ENCODE measurements at regions not wholly inside any gene's neighbourhood (a gene's known extent, or its start where the extent isn't known, plus 50 kb on each side); places are given as distances from the start of the nearest gene placed in this dataset.

DNA sequence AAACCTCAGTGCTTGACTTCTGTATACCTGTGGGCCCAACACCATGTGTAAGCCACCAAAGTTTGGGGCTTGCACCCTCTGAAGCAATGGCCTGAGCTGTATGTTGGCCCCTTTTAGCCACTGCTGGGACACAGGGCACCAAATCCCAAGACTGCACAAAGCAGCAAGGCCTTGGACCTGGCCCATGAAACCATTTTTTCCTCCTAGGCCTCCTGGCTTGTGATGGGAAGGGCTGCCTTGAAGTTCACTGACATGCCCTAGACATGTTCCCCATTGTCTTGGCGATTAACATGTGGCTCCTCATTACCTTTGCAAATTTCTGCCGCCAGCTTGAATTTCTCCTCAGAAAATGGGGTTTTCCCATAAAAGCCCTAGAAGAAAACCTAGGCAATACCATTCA, 345.5 kb downstream of the MLLT3 start:
- no peak overlapping the region for H3K27ac ChIP-seq
- TF ChIP-seq ZFX (IDR thresholded peaks at IDR 0.05; ENCODE audit: borderline replicate concordance): no peak
- TF ChIP-seq, protein P1, sequence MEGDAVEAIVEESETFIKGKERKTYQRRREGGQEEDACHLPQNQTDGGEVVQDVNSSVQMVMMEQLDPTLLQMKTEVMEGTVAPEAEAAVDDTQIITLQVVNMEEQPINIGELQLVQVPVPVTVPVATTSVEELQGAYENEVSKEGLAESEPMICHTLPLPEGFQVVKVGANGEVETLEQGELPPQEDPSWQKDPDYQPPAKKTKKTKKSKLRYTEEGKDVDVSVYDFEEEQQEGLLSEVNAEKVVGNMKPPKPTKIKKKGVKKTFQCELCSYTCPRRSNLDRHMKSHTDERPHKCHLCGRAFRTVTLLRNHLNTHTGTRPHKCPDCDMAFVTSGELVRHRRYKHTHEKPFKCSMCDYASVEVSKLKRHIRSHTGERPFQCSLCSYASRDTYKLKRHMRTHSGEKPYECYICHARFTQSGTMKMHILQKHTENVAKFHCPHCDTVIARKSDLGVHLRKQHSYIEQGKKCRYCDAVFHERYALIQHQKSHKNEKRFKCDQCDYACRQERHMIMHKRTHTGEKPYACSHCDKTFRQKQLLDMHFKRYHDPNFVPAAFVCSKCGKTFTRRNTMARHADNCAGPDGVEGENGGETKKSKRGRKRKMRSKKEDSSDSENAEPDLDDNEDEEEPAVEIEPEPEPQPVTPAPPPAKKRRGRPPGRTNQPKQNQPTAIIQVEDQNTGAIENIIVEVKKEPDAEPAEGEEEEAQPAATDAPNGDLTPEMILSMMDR (IDR thresholded peaks at IDR 0.05): no peak

DNA sequence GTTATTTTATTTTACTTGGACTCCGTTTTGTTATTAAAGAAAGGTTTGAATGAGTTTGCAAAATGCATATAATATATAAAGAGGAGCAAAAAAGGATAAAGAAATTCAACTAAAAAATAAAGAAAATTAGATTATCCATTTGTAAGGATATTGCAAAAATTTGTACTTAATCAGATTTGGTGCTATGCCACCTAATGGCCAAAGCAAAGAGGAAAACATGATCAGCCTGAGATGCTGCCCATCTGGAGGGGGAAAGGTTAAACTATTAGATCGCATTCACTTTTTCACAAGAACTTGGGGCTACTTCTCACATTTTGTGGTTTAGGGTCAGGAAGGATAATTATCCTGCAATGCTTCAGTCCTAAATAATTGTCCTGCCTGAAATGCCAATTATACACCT, 350.6 kb downstream of the MLLT3 start:
- TF ChIP-seq, protein P1 (IDR thresholded peaks at IDR 0.05): 0 out of 2 replicates have a peak, but pooled peaks have one; percentile 11
- TF ChIP-seq ZFX (IDR thresholded peaks at IDR 0.05; ENCODE audit: borderline replicate concordance): no peak
- no peak overlapping the region for H3K27ac ChIP-seq

DNA sequence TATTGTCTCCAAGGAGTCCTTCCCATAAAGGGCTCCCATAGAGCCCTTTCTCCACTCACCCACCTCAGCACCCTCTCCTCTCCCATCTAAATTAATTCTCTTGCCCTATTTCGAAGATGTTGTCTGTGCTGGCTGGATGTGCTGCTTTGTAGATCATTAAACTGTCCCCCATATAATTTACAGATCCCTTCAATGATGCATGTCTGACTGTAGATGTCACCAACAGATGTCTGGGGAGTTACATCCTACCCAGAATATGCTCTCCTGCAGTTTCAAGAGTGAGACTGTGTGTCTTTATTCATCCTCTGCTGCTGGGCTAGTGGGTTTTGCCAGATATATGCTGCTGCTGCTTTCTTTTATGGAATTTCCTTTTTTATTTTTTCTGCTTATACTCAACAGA, 351.2 kb downstream of the MLLT3 start:
- no peak overlapping the region for H3K27ac ChIP-seq
- TF ChIP-seq, protein P1 (IDR thresholded peaks at IDR 0.05): no peak
- TF ChIP-seq ZFX (IDR thresholded peaks at IDR 0.05; ENCODE audit: borderline replicate concordance): no peak

DNA sequence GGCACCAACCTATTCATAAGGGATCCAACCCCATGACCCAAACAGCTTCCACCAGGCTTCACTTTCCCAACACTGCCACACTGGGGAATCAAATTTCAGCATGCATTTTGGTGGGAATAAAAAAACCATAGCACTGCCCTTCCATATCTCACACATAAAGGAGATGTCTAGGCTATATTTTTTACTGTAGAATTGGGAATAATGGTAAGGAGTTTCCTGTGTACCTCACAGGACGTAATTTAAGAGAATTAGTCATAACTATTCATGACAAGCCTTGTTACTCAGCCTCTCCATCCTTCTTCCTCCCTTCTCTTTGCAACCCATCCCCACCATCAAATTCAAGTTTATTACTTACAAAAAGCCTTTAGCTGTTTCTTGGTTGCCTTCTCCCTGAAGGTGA, 352.1 kb downstream of the MLLT3 start:
- no peak for TF ChIP-seq ZFX (IDR thresholded peaks at IDR 0.05; ENCODE audit: borderline replicate concordance)
- TF ChIP-seq, protein P1 (IDR thresholded peaks at IDR 0.05): no peak
- H3K27ac ChIP-seq: no peak overlapping the region

GRCh38 chr9:20269620-20270019, 352.7 kb downstream of the MLLT3 start:
- H3K27ac ChIP-seq: no peak overlapping the region
- no peak for TF ChIP-seq ZFX (IDR thresholded peaks at IDR 0.05; ENCODE audit: borderline replicate concordance)
- TF ChIP-seq, protein P1 (IDR thresholded peaks at IDR 0.05): no peak

DNA sequence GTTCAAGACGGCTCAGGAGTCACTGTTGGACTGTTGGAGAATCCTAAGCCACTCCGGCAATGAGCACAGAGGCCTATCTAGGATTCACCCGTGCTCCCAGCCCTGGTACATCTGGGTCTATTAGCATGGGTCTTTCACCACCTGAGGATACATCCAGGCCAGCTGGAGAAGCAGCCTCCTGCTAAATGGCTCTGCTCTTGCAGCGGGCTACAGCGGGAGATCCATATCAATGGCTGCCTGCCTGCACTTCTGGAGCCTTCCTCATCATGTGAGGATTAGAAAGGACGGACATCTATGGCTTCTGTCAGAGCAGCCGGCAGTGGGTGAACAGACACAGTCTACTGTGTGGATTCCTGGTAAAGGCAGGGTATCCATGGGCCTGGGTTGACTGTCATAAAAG, 357.4 kb downstream of the MLLT3 start:
- TF ChIP-seq ZFX (IDR thresholded peaks at IDR 0.05; ENCODE audit: borderline replicate concordance): no peak
- TF ChIP-seq, protein P1 (IDR thresholded peaks at IDR 0.05): no peak
- H3K27ac ChIP-seq: no peak overlapping the region

DNA sequence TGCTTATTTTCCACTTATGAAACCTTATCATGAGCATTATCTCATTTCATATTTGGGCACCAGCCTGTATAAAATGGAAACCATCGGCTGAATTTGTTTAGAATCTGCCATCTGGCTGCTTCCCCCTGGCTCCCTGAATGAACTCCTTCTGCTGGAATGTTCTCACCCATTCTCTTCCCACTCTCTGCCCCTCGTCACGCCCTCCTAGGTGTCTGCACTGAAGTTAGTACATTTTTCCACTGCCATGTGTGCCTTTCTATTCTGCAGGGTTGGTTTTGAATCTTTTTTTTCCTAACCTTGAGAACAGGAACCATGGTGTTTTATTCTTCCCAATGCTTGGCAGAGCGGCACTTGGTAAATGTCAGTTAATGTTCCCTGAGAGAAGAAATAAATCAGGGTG, 359.7 kb downstream of the MLLT3 start:
- TF ChIP-seq ZFX (IDR thresholded peaks at IDR 0.05; ENCODE audit: borderline replicate concordance): no peak
- TF ChIP-seq, protein P1 (IDR thresholded peaks at IDR 0.05): no peak
- no peak overlapping the region for H3K27ac ChIP-seq

All from 22Rv1 (cell line).